SH-SY5Y (cell line): ENCODE measurements at regions not wholly inside any gene's neighbourhood (a gene's known extent, or its start where the extent isn't known, plus 50 kb on each side); places are given as distances from the start of the nearest gene placed in this dataset.

Source experiments
- GATA2 ChIP-seq: IDR thresholded peaks from 2 replicates; pipeline ENCODE4 v1.6.1; 2011; ENCODE audit warnings: mild to moderate bottlenecking, low read depth, low read length
- GATA3 ChIP-seq: IDR thresholded peaks from 2 replicates; pipeline ENCODE4 v1.6.1; 2011; ENCODE audit warnings: low read depth, mild to moderate bottlenecking, low read length, moderate library complexity

DNA sequence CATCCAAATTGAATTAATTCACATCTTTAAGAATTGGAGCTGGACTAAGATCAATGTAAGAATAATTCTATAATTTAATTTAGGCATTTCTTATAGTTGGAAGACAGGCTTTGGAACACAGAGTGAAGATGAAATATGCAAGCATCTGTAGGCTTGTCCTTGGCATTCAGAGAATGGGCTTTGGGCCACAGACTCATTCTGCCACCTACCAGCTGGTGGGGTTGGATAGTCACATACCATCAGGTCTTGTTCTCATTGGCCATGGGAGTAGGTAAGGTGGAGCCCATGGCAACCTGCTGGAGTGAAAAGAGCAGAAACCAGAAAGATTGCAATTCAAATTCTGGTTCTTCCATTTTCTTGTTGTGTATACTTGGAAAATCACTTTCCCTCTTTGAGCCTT, 300.3 kb downstream of the CYRIA start:
- TF ChIP-seq GATA2 (no peak), GATA3 (no peak)
